BLaER1 (cell line): ENCODE measurements at regions not wholly inside any gene's neighbourhood (a gene's known extent, or its start where the extent isn't known, plus 50 kb on each side); places are given as distances from the start of the nearest gene placed in this dataset.

Experiments used
- H3K27ac ChIP-seq: shearing (Covaris generic); formaldehyde crosslinking; 2 replicates; pipeline ENCODE4 v1.8.1; 2022
- H3K27me3 ChIP-seq: shearing (Covaris generic); formaldehyde crosslinking; 2 replicates; pipeline ENCODE4 v1.8.1; 2022
- H3K36me3 ChIP-seq: shearing (Covaris generic); formaldehyde crosslinking; 2 replicates; pipeline ENCODE4 v1.8.1; 2022
- H3K4me1 ChIP-seq: shearing (Covaris generic); formaldehyde crosslinking; 2 replicates; pipeline ENCODE4 v1.8.1; 2022
- H3K4me2 ChIP-seq: shearing (Covaris generic); formaldehyde crosslinking; 2 replicates; pipeline ENCODE4 v1.8.1; 2022
- H3K4me3 ChIP-seq: shearing (Covaris generic); formaldehyde crosslinking; 2 replicates; pipeline ENCODE4 v1.8.1; 2022
- H3K9ac ChIP-seq: shearing (Covaris generic); formaldehyde crosslinking; 2 replicates; pipeline ENCODE4 v1.8.1; 2022
- H3K9me3 ChIP-seq: shearing (Covaris generic); formaldehyde crosslinking; 2 replicates; pipeline ENCODE4 v1.8.1; 2022
- H4K20me1 ChIP-seq: shearing (Covaris generic); formaldehyde crosslinking; 2 replicates; pipeline ENCODE4 v1.8.1; 2022
- Cebpa-rat ChIP-seq: shearing (Covaris generic); IDR thresholded peaks from 2 replicates; pipeline ENCODE4 v1.8.1; 2022

- Histone ChIP-seq H3K4me2 (no peak overlapping the region), H3K4me1 (no peaks in the 10 kb centered on the region), H3K27me3 (no peaks in the 10 kb centered on the region), H4K20me1 (no peaks in the 10 kb centered on the region), H3K9ac (no peak overlapping the region), H3K27ac (no peak overlapping the region), H3K9me3 (no peaks in the 10 kb centered on the region), H3K4me3 (no peak overlapping the region), H3K36me3 (no peaks in the 10 kb centered on the region)
- TF ChIP-seq Cebpa-rat: no peak
Observed at GRCh38 chr13:84927442-84928169, 871.6 kb downstream of the SLITRK6 start.

- no peaks in the 10 kb centered on the region for H3K36me3 ChIP-seq
Observed at GRCh38 chr13:84925443-84925842, 873.8 kb downstream of the SLITRK6 start.

GRCh38 chr13:84923831-84924230 lies 875.4 kb downstream of the SLITRK6 start:
- H3K4me1 ChIP-seq: no peaks in the 10 kb centered on the region
- no peak overlapping the region for H3K9ac ChIP-seq
- H3K4me2 ChIP-seq: no peak overlapping the region
- no peaks in the 10 kb centered on the region for H3K9me3 ChIP-seq
- TF ChIP-seq Cebpa-rat: no peak
- no peaks in the 10 kb centered on the region for H3K36me3 ChIP-seq
- H3K4me3 ChIP-seq: no peak overlapping the region
- no peaks in the 10 kb centered on the region for H4K20me1 ChIP-seq
- no peak overlapping the region for H3K27ac ChIP-seq
- no peaks in the 10 kb centered on the region for H3K27me3 ChIP-seq

More at GRCh38 chr13:84925443-84925842, 873.8 kb downstream of the SLITRK6 start:
- TF ChIP-seq Cebpa-rat: no peak
- Histone ChIP-seq H3K4me1 (no peaks in the 10 kb centered on the region), H3K4me3 (no peak overlapping the region), H3K27me3 (no peaks in the 10 kb centered on the region), H3K9ac (no peak overlapping the region), H3K9me3 (no peaks in the 10 kb centered on the region), H3K27ac (no peak overlapping the region), H4K20me1 (no peaks in the 10 kb centered on the region), H3K4me2 (no peak overlapping the region)

DNA sequence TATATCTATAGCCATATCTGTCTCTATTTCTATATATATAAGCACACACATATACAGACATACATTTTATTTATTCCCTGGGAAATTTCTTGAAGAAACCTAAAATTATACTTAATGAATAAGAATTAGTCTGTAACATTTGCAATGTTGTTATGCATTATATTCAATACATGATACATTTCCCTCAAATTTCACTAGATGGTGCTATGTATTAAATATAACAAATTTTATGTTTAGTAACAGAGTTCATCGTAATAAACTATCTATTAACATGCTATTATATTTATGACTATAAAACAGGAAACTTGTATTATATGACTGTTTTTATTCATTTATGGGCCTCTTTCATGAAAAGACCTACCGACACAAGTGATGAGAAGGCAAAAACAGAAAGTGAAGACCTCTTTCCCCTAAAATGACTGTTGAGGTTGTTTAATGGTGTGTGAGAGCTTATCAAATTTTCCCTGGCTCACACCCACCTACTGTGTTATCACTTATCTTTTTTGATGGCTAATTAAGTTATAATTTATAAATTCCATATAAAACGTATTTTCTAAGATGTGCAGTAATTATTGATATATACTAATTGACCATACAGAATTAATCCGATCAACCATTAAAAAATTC lies 881.9 kb downstream of the SLITRK6 start:
- TF ChIP-seq Cebpa-rat: no peak
- H3K4me2 ChIP-seq: no peak overlapping the region

DNA sequence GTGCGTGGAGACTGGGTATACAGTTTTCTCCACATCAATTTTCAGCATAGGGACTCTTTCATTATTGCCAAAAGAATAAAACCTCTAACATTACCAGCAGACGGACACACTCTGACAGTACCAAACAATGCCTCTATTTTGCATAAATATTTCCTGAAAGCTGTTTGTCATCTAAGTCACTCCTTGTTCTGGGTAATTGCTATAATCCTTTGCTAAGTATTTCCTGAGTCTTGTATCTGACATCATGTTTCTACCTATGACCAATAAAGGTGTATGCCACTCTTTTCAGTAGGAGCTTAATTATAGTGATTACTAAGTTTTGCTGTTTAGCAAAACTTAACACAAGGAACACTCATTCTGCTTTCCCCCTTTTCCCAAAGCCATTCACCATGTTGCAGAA lies 886.5 kb downstream of the SLITRK6 start:
- H3K9me3 ChIP-seq: peaks cover 14% of the 10 kb centered on the region; the same call in 1 of the 2 replicates
- H3K27me3 ChIP-seq: no peaks in the 10 kb centered on the region
- no peak overlapping the region for H3K4me3 ChIP-seq
- no peaks in the 10 kb centered on the region for H3K36me3 ChIP-seq
- no peak overlapping the region for H3K9ac ChIP-seq
- TF ChIP-seq Cebpa-rat: no peak
- no peak overlapping the region for H3K4me2 ChIP-seq
- no peaks in the 10 kb centered on the region for H3K4me1 ChIP-seq
- no peaks in the 10 kb centered on the region for H4K20me1 ChIP-seq
- H3K27ac ChIP-seq: no peak overlapping the region

More for the DNA sequence above, 881.9 kb downstream of the SLITRK6 start:
- Histone ChIP-seq H3K9me3 (peaks cover 11% of the 10 kb centered on the region; the same call in 1 of the 2 replicates), H3K4me3 (no peak overlapping the region), H4K20me1 (no peaks in the 10 kb centered on the region), H3K4me1 (no peaks in the 10 kb centered on the region), H3K27me3 (no peaks in the 10 kb centered on the region), H3K36me3 (no peaks in the 10 kb centered on the region), H3K27ac (no peak overlapping the region), H3K9ac (no peak overlapping the region)

DNA sequence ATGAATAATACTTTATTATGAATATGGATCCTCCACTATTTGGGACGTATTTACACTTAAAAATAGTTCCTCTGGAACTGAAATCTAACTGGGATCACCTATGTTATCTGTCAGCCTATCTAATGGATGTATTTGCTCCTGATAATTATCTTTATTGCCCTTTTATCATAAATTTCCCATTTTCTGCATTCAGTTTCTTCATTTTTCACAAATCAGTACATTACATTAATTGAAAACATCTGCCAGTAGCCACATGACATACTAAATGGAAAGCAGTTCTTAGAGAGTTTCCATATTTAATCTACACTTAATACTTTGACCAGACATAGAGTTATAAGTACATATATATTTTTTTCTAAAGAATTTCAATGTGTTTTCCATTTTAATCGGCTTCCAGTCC lies 888.8 kb downstream of the SLITRK6 start:
- Histone ChIP-seq H3K4me2 (no peak overlapping the region), H3K36me3 (no peaks in the 10 kb centered on the region), H3K9ac (no peak overlapping the region), H3K4me3 (no peak overlapping the region), H3K27ac (no peak overlapping the region), H3K27me3 (no peaks in the 10 kb centered on the region), H3K4me1 (no peaks in the 10 kb centered on the region), H4K20me1 (no peaks in the 10 kb centered on the region), H3K9me3 (peaks cover 14% of the 10 kb centered on the region; the same call in 1 of the 2 replicates)
- no peak for TF ChIP-seq Cebpa-rat

- Histone ChIP-seq H3K27ac (no peak overlapping the region), H3K4me2 (no peak overlapping the region), H3K4me3 (no peak overlapping the region), H3K9ac (no peak overlapping the region), H3K36me3 (no peaks in the 10 kb centered on the region), H3K4me1 (peaks cover 14% of the 10 kb centered on the region), H3K9me3 (peaks cover 9% of the 10 kb centered on the region), H3K27me3 (no peaks in the 10 kb centered on the region), H4K20me1 (no peaks in the 10 kb centered on the region)
- TF ChIP-seq Cebpa-rat: no peak
Observed at GRCh38 chr13:84903391-84903790, 895.8 kb downstream of the SLITRK6 start.

GRCh38 chr13:84902243-84902642 lies 897.0 kb downstream of the SLITRK6 start:
- Histone ChIP-seq H4K20me1 (no peaks in the 10 kb centered on the region), H3K4me1 (peaks cover 14% of the 10 kb centered on the region), H3K27ac (peak overlapping the region; percentile 14; the same call in 1 of the 2 replicates), H3K4me3 (no peak overlapping the region), H3K4me2 (peak overlapping the region; percentile 32), H3K9me3 (peaks cover 9% of the 10 kb centered on the region), H3K27me3 (no peaks in the 10 kb centered on the region), H3K36me3 (no peaks in the 10 kb centered on the region), H3K9ac (no peak overlapping the region)
- no peak for TF ChIP-seq Cebpa-rat

DNA sequence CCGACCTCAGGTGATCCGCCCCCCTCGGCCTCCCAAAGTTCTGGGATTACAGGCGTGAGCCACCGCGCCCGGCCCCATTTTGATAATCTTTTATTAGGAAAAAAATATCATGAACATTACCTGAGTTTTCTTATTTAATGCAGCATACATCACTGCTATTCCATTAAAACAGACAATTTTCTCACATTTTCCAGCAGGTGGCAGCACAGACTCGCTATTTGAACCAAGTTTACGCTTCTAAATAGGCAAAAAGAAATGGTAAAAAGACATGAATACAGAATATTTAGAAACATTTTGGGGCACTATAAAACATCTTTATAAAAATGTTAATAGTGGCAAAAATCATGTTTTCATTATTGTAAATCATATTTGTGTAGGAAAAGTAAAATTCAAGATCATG lies 903.1 kb downstream of the SLITRK6 start:
- no peak for TF ChIP-seq Cebpa-rat
- Histone ChIP-seq H3K4me3 (no peak overlapping the region), H3K27ac (no peak overlapping the region), H4K20me1 (no peaks in the 10 kb centered on the region), H3K4me1 (peaks cover 10% of the 10 kb centered on the region), H3K9me3 (peaks cover 20% of the 10 kb centered on the region), H3K27me3 (no peaks in the 10 kb centered on the region), H3K9ac (no peak overlapping the region), H3K36me3 (no peaks in the 10 kb centered on the region), H3K4me2 (0 out of 2 replicates have a peak overlapping the region, but pooled peaks have one; percentile 32)

GRCh38 chr13:84894749-84895148 lies 904.5 kb downstream of the SLITRK6 start:
- peaks cover 14% of the 10 kb centered on the region for H3K9me3 ChIP-seq
- H3K27me3 ChIP-seq: no peaks in the 10 kb centered on the region
- peaks cover 10% of the 10 kb centered on the region for H3K4me1 ChIP-seq
- H4K20me1 ChIP-seq: no peaks in the 10 kb centered on the region
- no peak overlapping the region for H3K4me2 ChIP-seq
- no peak overlapping the region for H3K27ac ChIP-seq
- no peak overlapping the region for H3K9ac ChIP-seq
- no peak overlapping the region for H3K4me3 ChIP-seq
- H3K36me3 ChIP-seq: no peaks in the 10 kb centered on the region
- TF ChIP-seq Cebpa-rat: no peak
